ENCODE measurements at regions not wholly inside any gene's neighbourhood (a gene's known extent, or its start where the extent isn't known, plus 50 kb on each side); places are given as distances from the start of the nearest gene placed in this dataset.

DNA sequence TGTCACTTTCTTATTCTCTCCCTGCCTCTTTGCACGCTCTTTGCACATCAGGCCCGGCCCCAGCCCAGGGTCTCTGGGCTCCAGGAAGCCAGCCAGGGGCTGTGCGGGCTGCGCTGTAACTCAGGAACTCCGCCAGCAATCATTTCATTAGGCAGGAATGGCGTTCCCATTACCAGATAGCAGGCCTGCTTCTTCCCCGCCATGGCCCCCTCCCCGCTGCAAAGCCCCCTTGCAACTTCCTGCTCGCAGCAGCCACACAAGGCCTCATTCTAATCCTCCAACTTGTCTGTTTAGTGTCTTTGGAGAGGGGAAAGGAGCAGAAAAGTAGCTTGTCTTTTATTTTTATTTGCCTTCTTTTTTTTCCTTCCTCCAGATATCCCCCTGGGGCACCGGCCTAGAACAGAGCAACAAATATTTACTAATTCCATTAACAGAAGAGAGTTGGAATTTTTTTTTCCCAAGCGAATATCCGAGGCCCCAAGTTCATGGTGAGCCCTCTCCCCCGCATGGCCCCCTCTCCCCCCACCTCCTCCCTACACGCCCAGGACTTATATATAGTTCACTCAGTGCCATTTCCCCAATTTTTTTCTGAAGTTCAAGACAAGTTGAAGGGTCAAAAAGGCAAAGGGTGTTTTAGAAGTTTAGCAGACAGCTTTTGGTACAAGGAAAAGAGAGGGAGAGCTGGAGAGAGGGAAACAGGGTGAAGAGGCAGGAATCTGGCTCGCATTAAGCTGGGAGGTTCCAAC lies 329.4 kb upstream of the TBX3 start:
- H3K27ac Mint-ChIP-seq: no peak overlapping the region
- no peaks in the 10 kb centered on the region for H3K27me3 Mint-ChIP-seq
- POLR2A ChIA-PET: no interaction called here
- no peak overlapping the region for H3K4me3 Mint-ChIP-seq
- CTCF ChIA-PET: no interaction called here
- H3K9me3 Mint-ChIP-seq: peaks cover 8% of the 10 kb centered on the region
- no peaks in the 10 kb centered on the region for H3K4me1 Mint-ChIP-seq (ENCODE audit: low read depth)
- intact Hi-C loops (cut with micrococcal nuclease): no loop called here
- DNase-seq: no peak
- H3K36me3 Mint-ChIP-seq: no peaks in the 10 kb centered on the region

DNA sequence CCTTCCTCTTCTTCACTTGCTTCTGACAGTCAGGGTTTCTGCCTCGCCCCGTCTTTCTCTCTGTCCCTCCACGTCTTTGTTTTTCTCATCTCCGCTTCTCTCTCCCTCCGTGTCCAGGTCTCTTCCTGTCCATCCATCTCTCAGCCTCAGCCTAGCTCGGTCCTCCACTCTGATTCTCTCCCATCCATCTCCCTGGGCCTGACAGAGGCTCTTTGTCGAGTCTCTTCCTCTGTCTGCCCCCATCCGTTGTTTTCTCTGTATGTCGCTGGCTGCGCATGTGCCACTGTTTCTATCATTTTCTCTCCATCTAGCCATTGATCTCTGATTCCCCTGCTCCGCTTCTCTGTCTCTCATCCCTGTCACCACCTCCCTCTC lies 328.9 kb upstream of the TBX3 start:
- CTCF ChIA-PET: no interaction called here
- no peaks in the 10 kb centered on the region for H3K27me3 Mint-ChIP-seq
- DNase-seq: no peak
- intact Hi-C loops (cut with micrococcal nuclease): no loop called here
- H3K4me1 Mint-ChIP-seq (ENCODE audit: low read depth): no peaks in the 10 kb centered on the region
- POLR2A ChIA-PET: no interaction called here
- no peak overlapping the region for H3K27ac Mint-ChIP-seq
- H3K36me3 Mint-ChIP-seq: no peaks in the 10 kb centered on the region
- H3K9me3 Mint-ChIP-seq: peaks cover 3% of the 10 kb centered on the region
- no peak overlapping the region for H3K4me3 Mint-ChIP-seq

DNA sequence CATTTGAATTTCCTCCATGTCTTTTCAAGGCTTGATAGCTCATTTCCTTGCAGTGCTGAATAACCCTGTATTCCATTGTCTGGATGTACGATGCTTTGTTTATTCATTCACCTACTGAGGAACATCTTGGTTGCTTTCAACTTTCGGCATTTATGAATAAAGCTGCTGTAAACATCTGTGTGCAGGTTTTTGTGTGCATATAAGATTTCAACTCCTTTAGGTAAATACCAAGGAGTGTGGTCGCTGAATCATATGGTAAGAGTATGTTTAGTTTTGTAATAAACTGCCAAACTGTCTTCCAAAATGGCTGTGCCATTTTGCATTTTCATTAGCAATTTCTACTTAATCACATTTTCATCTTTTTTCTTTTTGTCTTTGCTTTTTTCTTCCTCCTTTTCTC lies 327.7 kb upstream of the TBX3 start:
- ChIA-PET POLR2A (no interaction called here), CTCF (no interaction called here)
- Mint-ChIP-seq H3K36me3 (no peaks in the 10 kb centered on the region), H3K27ac (no peak overlapping the region), H3K4me3 (no peak overlapping the region), H3K27me3 (no peaks in the 10 kb centered on the region), H3K4me1 (ENCODE audit: low read depth) (no peaks in the 10 kb centered on the region), H3K9me3 (peaks cover 2% of the 10 kb centered on the region)
- DNase-seq: no peak
- intact Hi-C loops (cut with micrococcal nuclease): no loop called here

DNA sequence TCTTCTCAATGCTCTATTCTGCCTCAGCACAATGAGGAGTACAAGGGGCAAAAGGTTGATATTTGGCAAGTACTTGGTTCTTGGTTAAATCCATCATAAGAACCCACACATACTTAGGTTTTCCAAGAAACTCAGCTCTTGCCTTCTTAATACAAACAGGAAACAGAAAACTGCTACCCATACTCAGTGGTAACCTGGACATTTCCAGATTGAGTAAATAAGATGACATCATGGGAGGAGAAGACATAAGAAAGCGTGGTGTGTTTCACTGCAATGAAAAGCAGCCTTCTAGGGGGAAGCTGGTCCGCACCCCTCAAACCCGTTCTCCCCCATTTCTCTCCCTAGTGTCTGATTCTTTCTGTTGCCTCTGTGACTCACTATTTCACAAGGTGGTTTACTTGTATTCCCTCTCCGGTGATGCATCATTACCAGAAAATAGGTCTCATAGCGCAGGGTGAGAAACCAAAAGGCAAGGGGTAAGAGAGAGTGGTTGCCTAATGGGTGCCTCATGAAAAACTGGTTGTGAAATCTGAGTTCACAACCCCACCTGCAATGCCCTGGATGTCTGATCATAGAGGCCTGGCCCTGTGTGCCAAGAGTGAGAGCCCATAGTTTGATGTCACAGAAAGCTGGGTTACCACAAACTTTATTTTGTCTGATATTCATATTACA lies 326.5 kb upstream of the TBX3 start:
- Mint-ChIP-seq H3K4me3 (no peak overlapping the region), H3K9me3 (peaks cover 2% of the 10 kb centered on the region), H3K27me3 (no peaks in the 10 kb centered on the region), H3K36me3 (no peaks in the 10 kb centered on the region), H3K4me1 (ENCODE audit: low read depth) (no peaks in the 10 kb centered on the region), H3K27ac (no peak overlapping the region)
- DNase-seq: no peak
- ChIA-PET CTCF (no interaction called here), POLR2A (no interaction called here)
- intact Hi-C loops (cut with micrococcal nuclease): no loop called here

DNA sequence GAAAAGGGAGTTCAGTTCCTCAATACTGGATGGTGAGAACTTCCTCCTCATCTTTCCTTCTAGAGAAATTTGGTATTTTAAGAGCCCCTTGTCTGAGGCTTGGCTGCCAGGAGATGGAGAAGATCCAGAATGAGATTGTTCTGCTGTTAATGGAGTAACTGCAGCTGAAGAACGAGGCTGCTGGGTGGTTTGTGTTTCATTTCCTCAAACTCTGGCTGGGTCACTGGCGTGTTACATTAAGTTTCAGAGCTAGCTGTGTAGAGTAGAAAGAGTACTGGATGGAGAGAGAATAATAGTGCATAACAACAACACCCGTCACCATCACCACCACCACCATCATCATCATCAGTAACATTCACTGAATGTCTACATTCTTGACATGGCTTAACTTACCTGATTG lies 325.0 kb upstream of the TBX3 start:
- intact Hi-C loops (cut with micrococcal nuclease): no loop called here
- H3K9me3 Mint-ChIP-seq: peaks cover 2% of the 10 kb centered on the region
- no peaks in the 10 kb centered on the region for H3K36me3 Mint-ChIP-seq
- no peaks in the 10 kb centered on the region for H3K4me1 Mint-ChIP-seq (ENCODE audit: low read depth)
- ChIA-PET CTCF (no interaction called here), POLR2A (no interaction called here)
- H3K27me3 Mint-ChIP-seq: no peaks in the 10 kb centered on the region
- no peak overlapping the region for H3K27ac Mint-ChIP-seq
- DNase-seq: no peak
- H3K4me3 Mint-ChIP-seq: no peak overlapping the region

DNA sequence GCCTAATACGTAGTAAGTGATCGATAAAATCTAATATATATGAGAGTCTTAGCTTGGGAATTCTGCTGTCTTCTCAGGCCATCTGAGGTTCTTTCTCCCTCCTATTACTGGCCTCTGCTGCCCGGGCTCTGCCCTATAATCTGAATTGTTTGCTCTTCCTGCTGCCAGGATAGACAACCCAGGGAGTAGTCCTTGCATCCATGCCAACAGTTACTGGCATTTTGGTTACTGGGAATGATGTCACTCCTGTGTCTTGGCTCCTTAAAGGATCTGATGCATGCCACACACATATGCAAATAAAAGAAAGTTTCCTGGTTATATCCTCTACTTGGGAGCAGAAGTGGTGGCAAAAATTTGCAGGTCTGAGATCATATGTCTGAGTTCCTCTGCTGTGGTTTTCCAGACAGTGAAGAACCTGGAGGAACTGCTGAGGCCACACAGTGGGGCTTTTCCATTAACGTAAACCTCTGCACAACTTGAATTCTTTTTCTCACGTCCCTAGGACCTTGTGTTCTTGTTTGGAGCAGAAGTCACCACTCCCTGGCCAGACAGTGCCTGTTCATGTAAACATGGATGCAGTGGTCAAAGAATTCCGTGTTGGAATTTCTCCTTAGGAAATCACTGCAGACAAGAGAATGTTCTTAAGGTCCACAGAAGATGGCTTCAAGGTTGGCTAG lies 320.6 kb upstream of the TBX3 start:
- H3K9me3 Mint-ChIP-seq: no peaks in the 10 kb centered on the region
- no peak overlapping the region for H3K27ac Mint-ChIP-seq
- no peaks in the 10 kb centered on the region for H3K27me3 Mint-ChIP-seq
- no peaks in the 10 kb centered on the region for H3K36me3 Mint-ChIP-seq
- no peak for DNase-seq
- intact Hi-C loops (cut with micrococcal nuclease): no loop called here
- POLR2A ChIA-PET: no interaction called here
- CTCF ChIA-PET: no interaction called here
- no peaks in the 10 kb centered on the region for H3K4me1 Mint-ChIP-seq (ENCODE audit: low read depth)
- H3K4me3 Mint-ChIP-seq: no peak overlapping the region

DNA sequence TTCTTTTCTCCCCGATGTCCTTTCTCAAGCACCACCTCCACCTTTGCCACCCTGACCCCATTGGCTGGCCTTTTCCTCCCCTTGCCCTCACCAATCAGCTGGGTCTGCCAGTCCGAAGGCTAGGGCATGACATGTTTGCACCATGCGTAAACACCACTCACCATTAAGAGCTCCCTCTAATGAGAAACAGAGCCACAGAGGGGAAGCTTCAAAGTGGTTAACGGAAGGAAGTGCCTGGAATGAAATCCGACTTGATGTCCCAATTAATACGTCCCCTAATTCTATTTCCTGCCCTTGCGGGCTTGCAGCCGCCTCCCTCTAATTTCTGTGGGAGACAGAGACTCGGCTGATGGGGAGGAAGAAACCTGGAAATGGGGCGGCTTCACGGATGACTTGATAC lies 318.5 kb upstream of the TBX3 start:
- Mint-ChIP-seq H3K36me3 (no peaks in the 10 kb centered on the region), H3K4me1 (ENCODE audit: low read depth) (no peaks in the 10 kb centered on the region), H3K27me3 (no peaks in the 10 kb centered on the region), H3K9me3 (no peaks in the 10 kb centered on the region), H3K4me3 (no peak overlapping the region), H3K27ac (no peak overlapping the region)
- ChIA-PET POLR2A (no interaction called here), CTCF (no interaction called here)
- DNase-seq: no peak
- intact Hi-C loops (cut with micrococcal nuclease): no loop called here

DNA sequence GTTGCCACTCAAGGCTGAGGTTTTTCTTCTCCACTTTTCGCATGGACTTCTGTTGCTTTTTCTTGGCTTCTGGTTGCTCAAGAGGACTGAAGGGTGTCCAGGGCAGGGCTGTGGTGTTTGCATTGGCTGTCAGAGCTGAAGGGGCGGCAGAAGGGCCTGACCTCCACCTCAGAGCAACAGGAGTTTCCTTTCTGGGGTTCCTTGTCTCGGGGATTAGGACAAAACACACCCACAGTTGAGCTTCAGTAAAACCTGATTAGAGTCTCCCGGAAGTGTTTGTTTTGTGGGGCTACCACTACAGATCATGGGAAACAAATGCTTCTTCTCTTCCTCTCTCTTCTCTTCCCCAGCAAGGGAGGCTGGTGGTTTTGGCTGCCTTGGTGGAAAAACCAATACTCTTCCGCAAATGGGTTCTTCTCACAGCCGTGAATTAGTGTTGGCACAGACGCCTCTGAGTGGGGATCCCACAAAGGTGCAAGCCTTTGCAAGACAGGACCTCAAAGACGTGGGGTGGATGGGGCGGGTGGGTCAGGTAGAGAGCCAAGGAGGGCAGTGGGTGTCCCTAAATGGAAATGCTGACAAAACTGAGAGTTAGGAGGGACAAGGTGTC lies 317.7 kb upstream of the TBX3 start:
- DNase-seq: no peak
- Mint-ChIP-seq H3K36me3 (no peaks in the 10 kb centered on the region), H3K27me3 (no peaks in the 10 kb centered on the region), H3K27ac (no peak overlapping the region), H3K9me3 (peaks cover under 1% of the 10 kb centered on the region), H3K4me3 (no peak overlapping the region), H3K4me1 (ENCODE audit: low read depth) (no peaks in the 10 kb centered on the region)
- ChIA-PET POLR2A (no interaction called here), CTCF (no interaction called here)
- intact Hi-C loops (cut with micrococcal nuclease): no loop called here

DNA sequence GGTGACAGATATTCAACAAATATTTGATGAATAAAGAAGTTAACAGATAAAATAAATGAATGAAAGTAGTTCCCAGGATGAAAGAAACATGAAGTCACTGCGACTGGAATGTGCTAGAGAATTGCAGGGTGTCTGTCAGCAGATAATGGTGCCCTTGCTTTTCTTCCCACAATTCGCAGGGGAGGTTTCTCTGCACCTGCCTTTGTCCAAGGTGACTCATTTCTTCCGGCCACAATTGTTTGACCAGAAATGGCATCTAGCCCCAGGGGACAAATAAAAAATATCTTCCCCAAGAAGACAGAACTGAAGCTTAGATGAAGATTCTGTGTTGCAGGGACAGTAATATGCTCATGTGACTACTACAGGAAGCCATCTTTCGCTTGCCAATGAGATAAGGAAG lies 316.1 kb upstream of the TBX3 start:
- Mint-ChIP-seq H3K27ac (no peak overlapping the region), H3K9me3 (peaks cover 12% of the 10 kb centered on the region), H3K4me1 (ENCODE audit: low read depth) (no peaks in the 10 kb centered on the region), H3K4me3 (no peak overlapping the region), H3K36me3 (no peaks in the 10 kb centered on the region), H3K27me3 (no peaks in the 10 kb centered on the region)
- intact Hi-C loops (cut with micrococcal nuclease): no loop called here
- DNase-seq: no peak
- CTCF ChIA-PET: no interaction called here
- POLR2A ChIA-PET: no interaction called here

DNA sequence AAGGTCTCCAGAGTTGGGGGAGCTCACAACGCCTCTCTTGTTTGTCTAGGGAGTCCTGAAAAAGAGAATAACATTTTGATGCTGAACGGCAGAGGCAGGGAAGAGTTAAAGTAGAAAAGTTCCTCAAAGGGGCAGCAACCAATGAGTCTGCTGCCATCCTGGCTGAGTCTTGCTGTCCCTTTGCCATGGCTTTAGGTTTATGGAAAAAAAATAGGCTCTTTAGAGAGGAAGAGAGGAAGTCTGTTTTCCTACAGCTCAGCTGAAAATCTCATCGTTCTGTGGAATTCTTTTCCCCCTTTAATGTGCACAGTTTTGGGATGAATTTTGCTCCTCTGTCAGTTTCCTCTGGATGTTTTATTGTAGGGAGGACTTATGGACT lies 314.8 kb upstream of the TBX3 start:
- intact Hi-C loops (cut with micrococcal nuclease): no loop called here
- no peak for DNase-seq
- Mint-ChIP-seq H3K27me3 (no peaks in the 10 kb centered on the region), H3K4me1 (ENCODE audit: low read depth) (no peaks in the 10 kb centered on the region), H3K27ac (no peak overlapping the region), H3K4me3 (no peak overlapping the region), H3K36me3 (no peaks in the 10 kb centered on the region), H3K9me3 (peaks cover 16% of the 10 kb centered on the region)
- ChIA-PET POLR2A (no interaction called here), CTCF (no interaction called here)

DNA sequence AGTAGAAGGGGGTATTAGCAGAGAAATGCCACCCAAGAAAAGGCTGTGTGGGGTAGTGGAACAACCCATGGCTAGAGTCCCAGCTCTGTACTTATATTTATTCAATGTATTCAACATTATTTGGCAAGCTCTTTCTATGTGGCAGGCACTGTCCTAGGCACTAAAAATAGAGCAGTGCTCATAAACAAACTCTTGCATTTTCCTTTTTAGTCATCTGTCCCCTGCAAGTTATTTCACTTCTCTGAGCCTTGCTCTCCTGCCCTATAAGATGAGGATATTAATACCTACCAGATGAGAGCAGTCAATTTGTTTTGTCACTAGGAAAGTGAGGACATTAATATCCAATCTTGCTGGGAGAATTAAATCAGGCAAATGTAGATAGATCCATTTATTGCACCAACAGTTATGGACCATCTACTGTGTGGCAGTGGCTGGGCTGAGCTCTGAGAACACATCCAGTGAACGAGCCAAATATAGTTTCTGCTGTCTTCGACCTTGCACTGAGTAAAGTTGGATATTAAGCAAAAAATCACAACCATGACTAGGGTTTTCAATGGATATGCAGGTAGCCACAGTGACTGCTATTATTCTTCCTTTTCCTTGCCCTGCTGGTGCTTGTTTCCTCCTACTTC lies 314.3 kb upstream of the TBX3 start:
- DNase-seq: no peak
- no peak overlapping the region for H3K27ac Mint-ChIP-seq
- peaks cover 16% of the 10 kb centered on the region for H3K9me3 Mint-ChIP-seq
- H3K27me3 Mint-ChIP-seq: no peaks in the 10 kb centered on the region
- H3K36me3 Mint-ChIP-seq: no peaks in the 10 kb centered on the region
- CTCF ChIA-PET: no interaction called here
- intact Hi-C loops (cut with micrococcal nuclease): no loop called here
- H3K4me3 Mint-ChIP-seq: no peak overlapping the region
- H3K4me1 Mint-ChIP-seq (ENCODE audit: low read depth): no peaks in the 10 kb centered on the region
- POLR2A ChIA-PET: no interaction called here

DNA sequence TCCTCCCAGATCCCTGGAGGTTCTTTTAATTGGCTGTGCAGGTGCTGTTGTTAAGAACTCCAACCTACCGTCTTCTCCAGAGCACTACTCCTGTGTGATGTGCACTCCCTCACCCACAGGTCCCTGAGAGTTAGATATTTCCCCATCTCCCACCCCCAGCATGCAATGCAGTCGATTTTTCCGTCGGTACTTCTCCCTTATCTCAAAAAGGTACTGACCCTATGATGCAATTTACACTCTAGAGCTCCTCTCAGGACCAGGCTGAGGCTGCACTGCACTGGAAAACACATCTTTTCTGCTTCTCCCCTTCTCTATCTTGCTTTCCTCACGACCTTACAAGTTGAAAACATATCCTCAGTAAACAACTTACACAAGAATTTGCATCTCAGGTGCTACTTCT lies 312.4 kb upstream of the TBX3 start:
- ChIA-PET POLR2A (no interaction called here), CTCF (no interaction called here)
- H3K36me3 Mint-ChIP-seq: no peaks in the 10 kb centered on the region
- no peak for DNase-seq
- intact Hi-C loops (cut with micrococcal nuclease): no loop called here
- H3K4me1 Mint-ChIP-seq (ENCODE audit: low read depth): no peaks in the 10 kb centered on the region
- H3K27me3 Mint-ChIP-seq: no peaks in the 10 kb centered on the region
- H3K9me3 Mint-ChIP-seq: peaks cover 16% of the 10 kb centered on the region
- no peak overlapping the region for H3K4me3 Mint-ChIP-seq
- no peak overlapping the region for H3K27ac Mint-ChIP-seq
